AG04449 (cell line): ENCODE measurements at regions not wholly inside any gene's neighbourhood (a gene's known extent, or its start where the extent isn't known, plus 50 kb on each side); places are given as distances from the start of the nearest gene placed in this dataset.

Source experiments
- CTCF ChIA-PET: fragments of 350-600 bp; formaldehyde crosslinking; extraction: SDS; loops from one replicate; lab custom pipeline; 2021; ENCODE audit warnings: antibody characterized with exemption; lab: Yijun Ruan, JAX
- POLR2A ChIA-PET: fragments of 400-600, 350-600 bp; formaldehyde crosslinking; extraction: SDS; loops from one replicate; lab custom pipeline; 2020; ENCODE audit warnings: antibody characterized with exemption, inconsistent platforms; lab: Yijun Ruan, JAX
- DNase-seq: peaks from one replicate; pipeline ENCODE4 v3.0.0-alpha.2; 2010; ENCODE audit warnings: low read depth, low spot score
- H3K4me3 ChIP-seq: 2 replicates; pipeline ENCODE4 v1.5.1; 2011; ENCODE audit warnings: low read depth, mild to moderate bottlenecking, control low read depth, low read length
- TF ChIP-seq, protein P1 (sequence below): IDR thresholded peaks from one replicate; pipeline ENCODE4 v1.5.1; 2011; ENCODE audit warnings: mild to moderate bottlenecking, moderate library complexity, low read length, control low read depth, inconsistent platforms; ENCODE audit not compliant: insufficient read depth; ENCODE audit errors: missing control alignments

- POLR2A ChIA-PET = no interaction called here
- no peak overlapping the region for H3K4me3 ChIP-seq
- TF ChIP-seq, protein P1, sequence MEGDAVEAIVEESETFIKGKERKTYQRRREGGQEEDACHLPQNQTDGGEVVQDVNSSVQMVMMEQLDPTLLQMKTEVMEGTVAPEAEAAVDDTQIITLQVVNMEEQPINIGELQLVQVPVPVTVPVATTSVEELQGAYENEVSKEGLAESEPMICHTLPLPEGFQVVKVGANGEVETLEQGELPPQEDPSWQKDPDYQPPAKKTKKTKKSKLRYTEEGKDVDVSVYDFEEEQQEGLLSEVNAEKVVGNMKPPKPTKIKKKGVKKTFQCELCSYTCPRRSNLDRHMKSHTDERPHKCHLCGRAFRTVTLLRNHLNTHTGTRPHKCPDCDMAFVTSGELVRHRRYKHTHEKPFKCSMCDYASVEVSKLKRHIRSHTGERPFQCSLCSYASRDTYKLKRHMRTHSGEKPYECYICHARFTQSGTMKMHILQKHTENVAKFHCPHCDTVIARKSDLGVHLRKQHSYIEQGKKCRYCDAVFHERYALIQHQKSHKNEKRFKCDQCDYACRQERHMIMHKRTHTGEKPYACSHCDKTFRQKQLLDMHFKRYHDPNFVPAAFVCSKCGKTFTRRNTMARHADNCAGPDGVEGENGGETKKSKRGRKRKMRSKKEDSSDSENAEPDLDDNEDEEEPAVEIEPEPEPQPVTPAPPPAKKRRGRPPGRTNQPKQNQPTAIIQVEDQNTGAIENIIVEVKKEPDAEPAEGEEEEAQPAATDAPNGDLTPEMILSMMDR = no peak
- CTCF ChIA-PET = no interaction called here
- DNase-seq = no peak
Observed at GRCh38 chr13:104968876-104969275, 1566.6 kb downstream of the EFNB2 start.

GRCh38 chr13:104967836-104968630 lies 1567.4 kb downstream of the EFNB2 start:
- no peak for DNase-seq
- TF ChIP-seq, protein P1 = no peak
- no peak overlapping the region for H3K4me3 ChIP-seq
- CTCF ChIA-PET = no interaction called here
- POLR2A ChIA-PET = no interaction called here

DNA sequence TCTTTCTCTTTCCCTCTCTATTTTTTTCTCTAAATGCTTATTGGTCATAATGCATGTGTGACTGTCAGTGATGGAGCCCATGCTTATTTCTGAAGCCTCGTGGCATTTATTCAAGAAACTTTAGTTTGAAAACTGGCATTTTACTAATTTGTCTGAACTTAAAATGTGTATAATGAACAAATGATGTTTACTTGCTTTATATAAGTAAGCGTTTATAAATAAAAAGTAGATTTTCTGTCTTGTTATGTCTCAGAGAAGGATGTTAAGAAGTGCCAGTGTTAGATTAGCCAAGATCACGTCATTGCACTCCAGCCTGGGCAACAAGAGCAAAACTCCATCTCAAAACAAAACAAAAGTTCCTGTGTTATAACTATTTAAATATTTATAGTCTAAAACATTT lies 1568.1 kb downstream of the EFNB2 start:
- H3K4me3 ChIP-seq = no peak overlapping the region
- TF ChIP-seq, protein P1 = no peak
- CTCF ChIA-PET = no interaction called here
- POLR2A ChIA-PET = no interaction called here
- no peak for DNase-seq

- no peak for DNase-seq
- CTCF ChIA-PET = no interaction called here
- H3K4me3 ChIP-seq = no peak overlapping the region
- TF ChIP-seq, protein P1 = no peak
- POLR2A ChIA-PET = no interaction called here
Observed at GRCh38 chr13:104962411-104962810, 1573.1 kb downstream of the EFNB2 start.

- CTCF ChIA-PET = no interaction called here
- H3K4me3 ChIP-seq = no peak overlapping the region
- POLR2A ChIA-PET = no interaction called here
- TF ChIP-seq, protein P1 = no peak
- no peak for DNase-seq
Observed at GRCh38 chr13:104961246-104961645, 1574.2 kb downstream of the EFNB2 start.

DNA sequence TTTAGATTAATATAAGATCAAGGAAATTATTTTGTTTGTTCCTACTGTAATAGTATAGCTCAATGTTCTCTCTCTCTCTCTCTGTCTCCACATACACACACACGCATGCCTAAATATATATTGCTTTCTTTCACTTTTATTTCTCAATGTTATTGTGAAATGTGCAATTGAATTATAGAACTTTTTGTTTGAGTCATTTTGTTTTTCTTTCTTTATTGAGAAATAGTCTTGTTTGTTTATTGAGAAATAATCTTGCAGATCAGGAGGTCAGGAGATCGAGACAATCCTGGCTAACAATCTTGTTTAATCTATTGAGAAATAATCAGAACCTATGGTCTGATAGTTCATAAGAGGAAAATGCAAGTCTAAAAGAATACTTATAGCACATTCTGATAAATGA lies 1581.3 kb downstream of the EFNB2 start:
- CTCF ChIA-PET = no interaction called here
- no peak overlapping the region for H3K4me3 ChIP-seq
- TF ChIP-seq, protein P1 = no peak
- no peak for DNase-seq
- POLR2A ChIA-PET = no interaction called here
